ENCODE measurements at regions not wholly inside any gene's neighbourhood (a gene's known extent, or its start where the extent isn't known, plus 50 kb on each side); places are given as distances from the start of the nearest gene placed in this dataset.
A peak's percentile ranks its signal among the peaks of the same experiment; 100 is the strongest.
"Not testable (repeated sequence)": the region's sequence is repeated elsewhere in the genome, so short reads cannot be mapped to it uniquely, and the experiment has no call there.

DNA sequence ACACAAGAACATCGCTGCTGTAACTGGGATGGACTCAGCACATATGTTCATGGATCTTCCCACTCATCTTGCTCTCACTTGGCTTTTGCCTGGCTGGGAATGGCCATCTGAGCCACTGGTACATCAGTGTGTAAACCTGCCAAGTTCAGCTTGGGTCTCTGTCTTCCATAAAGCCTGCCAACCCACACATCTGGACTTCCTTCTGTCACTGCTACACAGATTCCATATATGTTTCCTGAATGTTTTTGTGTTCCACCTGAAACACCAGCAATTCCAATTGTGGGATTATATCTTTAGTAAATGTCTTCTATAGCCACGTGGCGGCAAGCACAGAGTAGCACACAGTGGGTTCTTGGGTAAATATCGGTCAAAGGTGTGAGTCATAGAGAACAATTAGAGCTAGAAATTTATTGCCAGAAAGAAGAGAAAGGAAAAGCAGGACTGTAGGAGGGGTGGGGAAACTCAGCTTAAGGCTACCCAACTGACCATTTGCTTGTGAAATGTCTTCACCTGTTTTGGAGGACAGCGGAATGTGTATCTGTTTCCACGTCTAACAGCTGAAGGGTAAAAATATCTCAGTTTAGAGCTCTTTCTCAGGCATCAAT, 125.9 kb downstream of the MFAP3L start:
- 92 to 94% methylated on average over 6 of the region's 6 CpGs for WGBS, 2 donors
- ATAC-seq (ENCODE audit: insufficient read depth, low FRiP score) = no peak
- H3K4me3 ChIP-seq = no peak overlapping the region
- H3K27me3 ChIP-seq (ENCODE audit: control insufficient read depth in 3 of 3, insufficient read depth in 3 of 3, low read length in 2 of 3) = no peaks in the 10 kb centered on the region
- TF ChIP-seq, protein P1, sequence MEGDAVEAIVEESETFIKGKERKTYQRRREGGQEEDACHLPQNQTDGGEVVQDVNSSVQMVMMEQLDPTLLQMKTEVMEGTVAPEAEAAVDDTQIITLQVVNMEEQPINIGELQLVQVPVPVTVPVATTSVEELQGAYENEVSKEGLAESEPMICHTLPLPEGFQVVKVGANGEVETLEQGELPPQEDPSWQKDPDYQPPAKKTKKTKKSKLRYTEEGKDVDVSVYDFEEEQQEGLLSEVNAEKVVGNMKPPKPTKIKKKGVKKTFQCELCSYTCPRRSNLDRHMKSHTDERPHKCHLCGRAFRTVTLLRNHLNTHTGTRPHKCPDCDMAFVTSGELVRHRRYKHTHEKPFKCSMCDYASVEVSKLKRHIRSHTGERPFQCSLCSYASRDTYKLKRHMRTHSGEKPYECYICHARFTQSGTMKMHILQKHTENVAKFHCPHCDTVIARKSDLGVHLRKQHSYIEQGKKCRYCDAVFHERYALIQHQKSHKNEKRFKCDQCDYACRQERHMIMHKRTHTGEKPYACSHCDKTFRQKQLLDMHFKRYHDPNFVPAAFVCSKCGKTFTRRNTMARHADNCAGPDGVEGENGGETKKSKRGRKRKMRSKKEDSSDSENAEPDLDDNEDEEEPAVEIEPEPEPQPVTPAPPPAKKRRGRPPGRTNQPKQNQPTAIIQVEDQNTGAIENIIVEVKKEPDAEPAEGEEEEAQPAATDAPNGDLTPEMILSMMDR (IDR thresholded peaks at IDR 0.05; ENCODE audit: control extremely low read depth, extremely low read depth) = no peak
- peak in 2 of 3 donors; percentile 1 to 2 for DNase-seq
- no peaks in the 10 kb centered on the region for H3K9me3 ChIP-seq (ENCODE audit: control insufficient read depth in 4 of 4, insufficient read depth in 3 of 4, low read length in 3 of 4)
- no peaks in the 10 kb centered on the region for H3K4me1 ChIP-seq (ENCODE audit: control insufficient read depth in 5 of 5, insufficient read depth in 5 of 5, low read length in 5 of 5)
- H3K36me3 ChIP-seq (ENCODE audit: control insufficient read depth in 4 of 4, insufficient read depth in 4 of 4, low read length in 4 of 4) = no peaks in the 10 kb centered on the region
- H3K9ac ChIP-seq (ENCODE audit: insufficient read depth in 1 of 2, low read length in 2 of 2) = no peak overlapping the region
- no peak overlapping the region for H3K27ac ChIP-seq (ENCODE audit: low read depth in 1 of 2, low read length in 1 of 2)

DNA sequence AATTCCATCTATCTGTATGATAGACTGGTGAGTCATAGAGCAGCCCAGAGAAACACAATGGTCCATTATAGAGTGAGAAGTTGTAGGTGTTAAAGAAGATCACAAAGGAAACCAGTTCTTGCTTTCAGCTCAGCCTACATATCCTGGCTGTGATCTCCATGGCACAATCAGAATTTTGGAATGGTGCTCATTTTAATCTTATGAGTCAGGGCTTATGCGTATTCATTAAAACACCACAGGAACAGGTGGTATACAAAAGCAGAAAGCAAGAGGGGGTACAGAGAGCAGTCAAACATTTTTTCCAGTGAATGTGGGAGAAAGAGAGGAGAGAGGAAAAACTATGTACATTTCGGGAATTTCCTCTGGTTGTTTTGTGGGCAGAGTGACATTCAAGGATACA, 126.9 kb downstream of the MFAP3L start:
- 91 to 97% methylated on average over 2 of the region's 2 CpGs for WGBS, 2 donors
- no peak overlapping the region for H3K4me3 ChIP-seq
- DNase-seq = no peak
- no peaks in the 10 kb centered on the region for H3K9me3 ChIP-seq (ENCODE audit: control insufficient read depth in 4 of 4, insufficient read depth in 3 of 4, low read length in 3 of 4)
- H3K9ac ChIP-seq (ENCODE audit: insufficient read depth in 1 of 2, low read length in 2 of 2) = no peak overlapping the region
- no peaks in the 10 kb centered on the region for H3K4me1 ChIP-seq (ENCODE audit: control insufficient read depth in 5 of 5, insufficient read depth in 5 of 5, low read length in 5 of 5)
- H3K27me3 ChIP-seq (ENCODE audit: control insufficient read depth in 3 of 3, insufficient read depth in 3 of 3, low read length in 2 of 3) = no peaks in the 10 kb centered on the region
- H3K27ac ChIP-seq (ENCODE audit: low read depth in 1 of 2, low read length in 1 of 2) = no peak overlapping the region
- no peak for ATAC-seq (ENCODE audit: insufficient read depth, low FRiP score)
- H3K36me3 ChIP-seq (ENCODE audit: control insufficient read depth in 4 of 4, insufficient read depth in 4 of 4, low read length in 4 of 4) = no peaks in the 10 kb centered on the region
- TF ChIP-seq, protein P1 (IDR thresholded peaks at IDR 0.05; ENCODE audit: control extremely low read depth, extremely low read depth) = no peak

DNA sequence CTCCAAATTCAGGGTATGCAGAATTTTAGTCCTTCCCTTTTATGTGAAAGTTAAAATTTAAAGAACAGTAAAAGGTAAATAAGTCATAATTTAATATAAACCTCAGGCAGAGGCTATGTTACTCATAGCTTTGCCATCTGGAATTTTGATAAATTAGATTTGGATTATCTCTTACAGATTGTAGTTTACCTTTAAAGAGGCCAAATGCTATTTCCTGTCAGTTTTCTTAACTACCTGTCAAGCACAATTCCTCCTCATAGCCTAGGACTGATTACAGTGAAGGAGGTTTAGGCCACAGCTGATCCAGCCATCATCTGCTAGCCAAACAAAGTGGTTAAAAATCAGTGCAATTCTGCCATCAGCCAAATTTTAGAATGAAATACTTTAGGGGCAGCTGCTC, 128.1 kb downstream of the MFAP3L start:
- Histone ChIP-seq H3K27me3 (ENCODE audit: control insufficient read depth in 3 of 3, insufficient read depth in 3 of 3, low read length in 2 of 3) (no peaks in the 10 kb centered on the region), H3K9ac (ENCODE audit: insufficient read depth in 1 of 2, low read length in 2 of 2) (no peak overlapping the region), H3K27ac (ENCODE audit: low read depth in 1 of 2, low read length in 1 of 2) (no peak overlapping the region), H3K9me3 (ENCODE audit: control insufficient read depth in 4 of 4, insufficient read depth in 3 of 4, low read length in 3 of 4) (no peaks in the 10 kb centered on the region), H3K4me1 (ENCODE audit: control insufficient read depth in 5 of 5, insufficient read depth in 5 of 5, low read length in 5 of 5) (no peaks in the 10 kb centered on the region), H3K4me3 (no peak overlapping the region), H3K36me3 (ENCODE audit: control insufficient read depth in 4 of 4, insufficient read depth in 4 of 4, low read length in 4 of 4) (no peaks in the 10 kb centered on the region)
- TF ChIP-seq, protein P1 (IDR thresholded peaks at IDR 0.05; ENCODE audit: control extremely low read depth, extremely low read depth) = no peak
- no peak for DNase-seq
- ATAC-seq (ENCODE audit: insufficient read depth, low FRiP score) = no peak

DNA sequence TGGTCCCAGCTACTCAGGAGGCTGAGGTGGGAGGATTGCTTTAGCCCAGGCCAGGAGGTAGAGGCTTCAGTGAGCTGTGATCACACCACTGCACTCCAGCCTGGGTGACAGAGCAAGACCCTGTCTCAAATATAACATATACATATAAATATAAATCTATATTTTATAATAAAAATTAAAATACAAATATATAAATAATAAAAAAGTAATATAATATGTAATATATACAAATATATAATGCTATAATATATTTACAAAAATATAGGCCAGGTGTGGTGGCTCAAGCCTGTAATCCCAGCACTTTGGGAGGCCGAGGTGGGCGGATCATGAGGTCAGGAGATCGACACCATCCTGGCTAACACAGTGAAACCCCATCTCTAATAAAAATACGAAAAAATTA, 131.4 kb downstream of the MFAP3L start:
- H3K27me3 ChIP-seq (ENCODE audit: control insufficient read depth in 3 of 3, insufficient read depth in 3 of 3, low read length in 2 of 3); DNase-seq; H3K36me3 ChIP-seq (ENCODE audit: control insufficient read depth in 4 of 4, insufficient read depth in 4 of 4, low read length in 4 of 4); H3K4me3 ChIP-seq; H3K9me3 ChIP-seq (ENCODE audit: control insufficient read depth in 4 of 4, insufficient read depth in 3 of 4, low read length in 3 of 4); H3K27ac ChIP-seq (ENCODE audit: low read depth in 1 of 2, low read length in 1 of 2); ATAC-seq (ENCODE audit: insufficient read depth, low FRiP score); H3K9ac ChIP-seq (ENCODE audit: insufficient read depth in 1 of 2, low read length in 2 of 2); H3K4me1 ChIP-seq (ENCODE audit: control insufficient read depth in 5 of 5, insufficient read depth in 5 of 5, low read length in 5 of 5): not testable (repeated sequence)
- 89 to 91% methylated on average over 4 of the region's 4 CpGs for WGBS, 2 donors

Measured in lung (tissue), 11 donors.